ENCODE measurements at regions not wholly inside any gene's neighbourhood (a gene's known extent, or its start where the extent isn't known, plus 50 kb on each side); places are given as distances from the start of the nearest gene placed in this dataset.

GRCh38 chr20:23152308-23152892 is 66.3 kb upstream of the CD93 start:
- DNase-seq (ENCODE audit: low read depth): no peak
- no peak for TF ChIP-seq CTCF (IDR thresholded peaks at IDR 0.05; ENCODE audit: control insufficient read depth, extremely low read depth, insufficient read depth)
- no peak overlapping the region for H3K4me3 ChIP-seq (ENCODE audit: low read depth, low read length)

- DNase-seq (ENCODE audit: low read depth): no peak
- no peak overlapping the region for H3K4me3 ChIP-seq (ENCODE audit: low read depth, low read length)
- TF ChIP-seq CTCF (IDR thresholded peaks at IDR 0.05; ENCODE audit: control insufficient read depth, extremely low read depth, insufficient read depth): no peak
Measured at GRCh38 chr20:23151885-23152284, 65.8 kb upstream of the CD93 start.

GRCh38 chr20:23151008-23151703 is 65.0 kb upstream of the CD93 start:
- DNase-seq (ENCODE audit: low read depth): no peak
- no peak overlapping the region for H3K4me3 ChIP-seq (ENCODE audit: low read depth, low read length)
- TF ChIP-seq CTCF (IDR thresholded peaks at IDR 0.05; ENCODE audit: control insufficient read depth, extremely low read depth, insufficient read depth): no peak

- TF ChIP-seq CTCF (IDR thresholded peaks at IDR 0.05; ENCODE audit: control insufficient read depth, extremely low read depth, insufficient read depth): no peak
- no peak overlapping the region for H3K4me3 ChIP-seq (ENCODE audit: low read depth, low read length)
- DNase-seq (ENCODE audit: low read depth): no peak
Measured at GRCh38 chr20:23150304-23151007, 64.3 kb upstream of the CD93 start.

- no peak for TF ChIP-seq CTCF (IDR thresholded peaks at IDR 0.05; ENCODE audit: control insufficient read depth, extremely low read depth, insufficient read depth)
- no peak for DNase-seq (ENCODE audit: low read depth)
- H3K4me3 ChIP-seq (ENCODE audit: low read depth, low read length): no peak overlapping the region
Measured at GRCh38 chr20:23149623-23150279, 63.6 kb upstream of the CD93 start.

- TF ChIP-seq CTCF (IDR thresholded peaks at IDR 0.05; ENCODE audit: control insufficient read depth, extremely low read depth, insufficient read depth): no peak
- DNase-seq (ENCODE audit: low read depth): no peak
- H3K4me3 ChIP-seq (ENCODE audit: low read depth, low read length): no peak overlapping the region
Measured at GRCh38 chr20:23148731-23149570, 62.8 kb upstream of the CD93 start.

Data from LNCaP clone FGC (cell line).